HL-60 (cell line): ENCODE measurements at regions not wholly inside any gene's neighbourhood (a gene's known extent, or its start where the extent isn't known, plus 50 kb on each side); places are given as distances from the start of the nearest gene placed in this dataset.

Experiments used
- GABPA ChIP-seq: IDR thresholded peaks from 2 replicates; pipeline ENCODE4 v1.6.1; 2012; ENCODE audit warnings: low read depth
- POLR2AphosphoS5 ChIP-seq: IDR thresholded peaks from 2 replicates; pipeline ENCODE4 v1.6.1; 2012; ENCODE audit warnings: low read depth
- SPI1 ChIP-seq: IDR thresholded peaks from 2 replicates; pipeline ENCODE4 v1.6.1; 2012; ENCODE audit warnings: low read depth, mild to moderate bottlenecking, borderline replicate concordance
- TF ChIP-seq, protein P1 (sequence below): IDR thresholded peaks from one replicate; pipeline ENCODE4 v1.5.1; 2011; ENCODE audit warnings: low read length, control low read depth, inconsistent platforms; ENCODE audit not compliant: insufficient read depth
- TF ChIP-seq, protein P2 (sequence below): IDR thresholded peaks from 2 replicates; pipeline ENCODE4 v1.6.1; 2012; ENCODE audit warnings: low read depth; ENCODE audit not compliant: insufficient replicate concordance

DNA sequence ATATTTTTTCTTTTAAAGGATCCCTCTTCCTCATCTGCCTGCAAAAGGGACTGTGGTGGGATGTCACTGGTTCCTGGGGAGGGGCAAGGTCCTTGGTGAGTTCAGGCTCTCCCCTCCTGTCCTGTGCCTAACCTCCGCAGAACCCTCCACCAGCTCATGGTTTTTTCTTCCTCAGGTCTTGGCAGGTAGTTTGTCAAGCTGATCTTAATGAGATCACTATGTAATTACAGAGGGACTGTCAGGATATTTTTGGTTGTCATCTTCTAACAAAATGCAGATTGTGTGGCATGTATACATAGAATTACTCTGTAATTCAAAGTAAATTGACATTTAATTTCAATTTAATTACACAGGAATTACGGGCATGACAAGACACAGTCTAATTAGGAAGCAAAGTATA, 150.3 kb upstream of the SEMA6A start:
- TF ChIP-seq, protein P1, sequence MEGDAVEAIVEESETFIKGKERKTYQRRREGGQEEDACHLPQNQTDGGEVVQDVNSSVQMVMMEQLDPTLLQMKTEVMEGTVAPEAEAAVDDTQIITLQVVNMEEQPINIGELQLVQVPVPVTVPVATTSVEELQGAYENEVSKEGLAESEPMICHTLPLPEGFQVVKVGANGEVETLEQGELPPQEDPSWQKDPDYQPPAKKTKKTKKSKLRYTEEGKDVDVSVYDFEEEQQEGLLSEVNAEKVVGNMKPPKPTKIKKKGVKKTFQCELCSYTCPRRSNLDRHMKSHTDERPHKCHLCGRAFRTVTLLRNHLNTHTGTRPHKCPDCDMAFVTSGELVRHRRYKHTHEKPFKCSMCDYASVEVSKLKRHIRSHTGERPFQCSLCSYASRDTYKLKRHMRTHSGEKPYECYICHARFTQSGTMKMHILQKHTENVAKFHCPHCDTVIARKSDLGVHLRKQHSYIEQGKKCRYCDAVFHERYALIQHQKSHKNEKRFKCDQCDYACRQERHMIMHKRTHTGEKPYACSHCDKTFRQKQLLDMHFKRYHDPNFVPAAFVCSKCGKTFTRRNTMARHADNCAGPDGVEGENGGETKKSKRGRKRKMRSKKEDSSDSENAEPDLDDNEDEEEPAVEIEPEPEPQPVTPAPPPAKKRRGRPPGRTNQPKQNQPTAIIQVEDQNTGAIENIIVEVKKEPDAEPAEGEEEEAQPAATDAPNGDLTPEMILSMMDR: no peak
- TF ChIP-seq, protein P2, sequence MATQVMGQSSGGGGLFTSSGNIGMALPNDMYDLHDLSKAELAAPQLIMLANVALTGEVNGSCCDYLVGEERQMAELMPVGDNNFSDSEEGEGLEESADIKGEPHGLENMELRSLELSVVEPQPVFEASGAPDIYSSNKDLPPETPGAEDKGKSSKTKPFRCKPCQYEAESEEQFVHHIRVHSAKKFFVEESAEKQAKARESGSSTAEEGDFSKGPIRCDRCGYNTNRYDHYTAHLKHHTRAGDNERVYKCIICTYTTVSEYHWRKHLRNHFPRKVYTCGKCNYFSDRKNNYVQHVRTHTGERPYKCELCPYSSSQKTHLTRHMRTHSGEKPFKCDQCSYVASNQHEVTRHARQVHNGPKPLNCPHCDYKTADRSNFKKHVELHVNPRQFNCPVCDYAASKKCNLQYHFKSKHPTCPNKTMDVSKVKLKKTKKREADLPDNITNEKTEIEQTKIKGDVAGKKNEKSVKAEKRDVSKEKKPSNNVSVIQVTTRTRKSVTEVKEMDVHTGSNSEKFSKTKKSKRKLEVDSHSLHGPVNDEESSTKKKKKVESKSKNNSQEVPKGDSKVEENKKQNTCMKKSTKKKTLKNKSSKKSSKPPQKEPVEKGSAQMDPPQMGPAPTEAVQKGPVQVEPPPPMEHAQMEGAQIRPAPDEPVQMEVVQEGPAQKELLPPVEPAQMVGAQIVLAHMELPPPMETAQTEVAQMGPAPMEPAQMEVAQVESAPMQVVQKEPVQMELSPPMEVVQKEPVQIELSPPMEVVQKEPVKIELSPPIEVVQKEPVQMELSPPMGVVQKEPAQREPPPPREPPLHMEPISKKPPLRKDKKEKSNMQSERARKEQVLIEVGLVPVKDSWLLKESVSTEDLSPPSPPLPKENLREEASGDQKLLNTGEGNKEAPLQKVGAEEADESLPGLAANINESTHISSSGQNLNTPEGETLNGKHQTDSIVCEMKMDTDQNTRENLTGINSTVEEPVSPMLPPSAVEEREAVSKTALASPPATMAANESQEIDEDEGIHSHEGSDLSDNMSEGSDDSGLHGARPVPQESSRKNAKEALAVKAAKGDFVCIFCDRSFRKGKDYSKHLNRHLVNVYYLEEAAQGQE: no peak
- TF ChIP-seq POLR2AphosphoS5 (no peak), GABPA (no peak), SPI1 (no peak)
